NCI-H1694 treated with DMSO at 0.1 percent for 48 hours (cell line): ENCODE measurements at regions not wholly inside any gene's neighbourhood (a gene's known extent, or its start where the extent isn't known, plus 50 kb on each side); places are given as distances from the start of the nearest gene placed in this dataset.

Experiments used
- DNase-seq: peaks from one replicate; lab custom pipeline; 2025; lab: John Stamatoyannopoulos, UW

- DNase-seq, result no peak
These were observed 57.7 kb upstream of the RPS23 start for GRCh38 chr5:82335806-82336205.

- DNase-seq, result no peak
These were observed 56.7 kb upstream of the RPS23 start for GRCh38 chr5:82334856-82335255.

GRCh38 chr5:82334085-82334692, 56.0 kb upstream of the RPS23 start:
- no peak for DNase-seq

- DNase-seq, result no peak
These were observed 54.9 kb upstream of the RPS23 start for GRCh38 chr5:82332886-82333615.

- no peak for DNase-seq
These were observed 54.1 kb upstream of the RPS23 start for GRCh38 chr5:82332064-82332855.

- DNase-seq, result no peak
These were observed 53.4 kb upstream of the RPS23 start for GRCh38 chr5:82331557-82331956.

GRCh38 chr5:82330530-82331270, 52.5 kb upstream of the RPS23 start:
- DNase-seq, result no peak

GRCh38 chr5:82329393-82329792, 51.2 kb upstream of the RPS23 start:
- no peak for DNase-seq
